ENCODE measurements at regions not wholly inside any gene's neighbourhood (a gene's known extent, or its start where the extent isn't known, plus 50 kb on each side); places are given as distances from the start of the nearest gene placed in this dataset.

- 0 out of 2 replicates have a peak, but pooled peaks have one; percentile 24 for TF ChIP-seq CEBPB (IDR thresholded peaks at IDR 0.05; ENCODE audit: low read depth, low read length)
- TF ChIP-seq MAFK (IDR thresholded peaks at IDR 0.05; ENCODE audit: low read depth, low read length): no peak
- WGBS, 2 experiments (ENCODE audit: extremely low coverage in 2 of 2, insufficient read length in 1 of 2): no CpG with 5 or more reads among the region's 4 CpGs
- no peak overlapping the region for H2AK5ac ChIP-seq (ENCODE audit: low read depth, low read length)
- H2BK15ac ChIP-seq (ENCODE audit: low read depth, low read length): no peak overlapping the region
- BruUV-seq (replicated peaks): no TSS peak
- no peaks in the 10 kb centered on the region for H3K36me3 ChIP-seq (ENCODE audit: control insufficient read depth, insufficient read depth, low read length)
- dilution Hi-C loops (cut with HindIII; ENCODE audit: low sequenced_read_pairs, unreplicated experiment): no loop called here
- no peak overlapping the region for H3K56ac ChIP-seq (ENCODE audit: extremely low read depth, insufficient read depth, low read length)
- ChIA-PET CTCF (no interaction called here), POLR2A (ENCODE audit: unreplicated experiment) (no interaction called here)
- no peak overlapping the region for H3K4me2 ChIP-seq (ENCODE audit: low read depth, low read length)
- no peaks in the 10 kb centered on the region for H3K9me3 ChIP-seq (ENCODE audit: control insufficient read depth, insufficient read depth, low read length)
- in situ Hi-C loops (cut with MboI; ENCODE audit: low sequenced_read_pairs): no loop called here
- H2BK5ac ChIP-seq (ENCODE audit: low read depth, low read length, poor library complexity, severe bottlenecking): no peak overlapping the region
- peaks cover 6% of the 10 kb centered on the region; the same call in 1 of the 2 replicates for H3K27me3 ChIP-seq (ENCODE audit: control insufficient read depth, insufficient read depth, low read length)
- no peak overlapping the region for H2BK20ac ChIP-seq (ENCODE audit: low read depth, low read length)
- no peak overlapping the region for H3K4me3 ChIP-seq (ENCODE audit: insufficient read depth, low read depth, low read length)
- no peak overlapping the region for H4K91ac ChIP-seq (ENCODE audit: insufficient read depth, low read depth, low read length)
- H3K4me1 ChIP-seq (ENCODE audit: control insufficient read depth, insufficient read depth, low read length): no peaks in the 10 kb centered on the region
- no peak overlapping the region for H3K14ac ChIP-seq (replicated peaks; ENCODE audit: low read depth, low read length)
- H3K27ac ChIP-seq (ENCODE audit: insufficient read depth, low read length): no peak overlapping the region
- no peak overlapping the region for H3K4ac ChIP-seq (ENCODE audit: low read depth, low read length)
- no peaks in the 10 kb centered on the region for H3K9me1 ChIP-seq (ENCODE audit: insufficient read depth, low read length)
- no peak overlapping the region for H2AK9ac ChIP-seq (replicated peaks; ENCODE audit: low read depth, low read length, poor library complexity)
- ATAC-seq (ENCODE audit: low read depth) (no peak), DNase-seq (no peak)
- no peaks in the 10 kb centered on the region for H3K79me1 ChIP-seq (ENCODE audit: low read depth in 1 of 2, low read length in 2 of 2)
- no peak overlapping the region for H2AFZ ChIP-seq (replicated peaks; ENCODE audit: low read length, poor library complexity)
- no peak overlapping the region for H3K23ac ChIP-seq (ENCODE audit: low read depth, low read length)
- intact Hi-C loops (cut with micrococcal nuclease): no loop called here
- H4K5ac ChIP-seq (ENCODE audit: low read depth, low read length): no peak overlapping the region
- H2BK120ac ChIP-seq (ENCODE audit: low read depth, low read length): no peak overlapping the region
- no peak overlapping the region for H4K8ac ChIP-seq (ENCODE audit: low read depth in 2 of 2, low read length in 2 of 2)
- H3K9ac ChIP-seq (ENCODE audit: low read depth, low read length): no peak overlapping the region
- H3K18ac ChIP-seq (ENCODE audit: low read depth, low read length): no peak overlapping the region
- H4K20me1 ChIP-seq (ENCODE audit: insufficient read depth, low read length): no peaks in the 10 kb centered on the region
These were observed 257.3 kb downstream of the BCL2 start for GRCh38 chr18:63062246-63062645.
